ENCODE measurements at regions not wholly inside any gene's neighbourhood (a gene's known extent, or its start where the extent isn't known, plus 50 kb on each side); places are given as distances from the start of the nearest gene placed in this dataset.
A peak's percentile ranks its signal among the peaks of the same experiment; 100 is the strongest.

DNA sequence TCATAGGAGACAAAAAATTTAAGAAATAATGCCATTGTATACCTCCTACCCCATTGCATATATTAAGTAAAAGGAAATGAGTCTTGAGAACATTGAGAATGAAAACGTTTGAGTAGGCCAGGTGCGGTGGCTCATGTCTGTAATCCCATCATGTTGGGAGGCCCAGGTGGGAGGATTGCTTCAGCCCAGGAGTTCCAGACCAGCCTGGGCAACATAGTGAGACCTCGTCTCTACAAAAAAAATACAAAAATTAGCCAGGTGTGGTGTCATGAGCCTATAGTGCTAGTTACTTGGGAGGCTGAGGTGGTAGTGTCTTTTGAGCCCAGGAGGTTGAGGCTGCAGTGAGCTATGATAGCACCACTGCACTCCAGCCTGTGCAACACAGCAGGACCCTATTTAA lies 107.7 kb upstream of the MGAT5 start:
- no peak for DNase-seq

DNA sequence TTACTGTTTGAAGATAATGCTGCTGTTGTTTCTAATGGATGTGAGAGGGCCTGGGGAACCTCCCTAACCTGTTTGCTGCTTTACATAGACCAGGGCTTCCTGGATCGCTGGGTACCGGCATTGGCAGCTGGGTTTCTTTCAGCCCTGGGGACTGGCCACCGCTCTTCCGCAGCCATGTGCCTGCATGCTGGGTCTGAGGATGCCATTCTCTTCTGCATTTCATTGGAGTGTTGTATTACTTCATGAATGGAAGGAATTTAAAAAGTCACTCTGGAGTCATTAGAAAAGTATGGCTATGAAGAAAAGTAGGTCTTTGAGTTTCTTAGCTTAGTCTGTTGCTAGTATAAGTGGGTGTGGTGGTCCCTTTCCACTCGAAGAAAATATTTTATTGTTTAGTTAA lies 107.3 kb upstream of the MGAT5 start:
- DNase-seq: no peak

DNA sequence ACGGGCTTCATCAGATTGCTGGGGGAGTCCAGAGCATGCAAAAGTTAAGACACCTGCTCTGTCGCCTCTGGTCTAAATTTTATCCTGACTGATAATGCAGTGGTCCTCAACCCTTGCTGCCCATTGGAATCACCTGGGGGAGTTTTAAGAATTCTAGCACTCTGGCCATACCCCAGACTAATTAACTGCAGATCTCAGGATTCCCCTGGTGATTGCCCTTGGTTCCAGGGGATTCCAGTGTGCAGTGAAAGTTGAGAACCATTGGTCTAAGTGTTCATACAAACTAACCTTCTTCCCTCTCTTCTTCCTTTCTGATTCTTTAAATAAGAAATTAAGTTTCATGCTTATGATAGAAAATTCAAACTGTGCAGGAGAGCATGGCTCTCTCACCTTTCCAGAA lies 105.7 kb upstream of the MGAT5 start:
- DNase-seq: no peak

DNA sequence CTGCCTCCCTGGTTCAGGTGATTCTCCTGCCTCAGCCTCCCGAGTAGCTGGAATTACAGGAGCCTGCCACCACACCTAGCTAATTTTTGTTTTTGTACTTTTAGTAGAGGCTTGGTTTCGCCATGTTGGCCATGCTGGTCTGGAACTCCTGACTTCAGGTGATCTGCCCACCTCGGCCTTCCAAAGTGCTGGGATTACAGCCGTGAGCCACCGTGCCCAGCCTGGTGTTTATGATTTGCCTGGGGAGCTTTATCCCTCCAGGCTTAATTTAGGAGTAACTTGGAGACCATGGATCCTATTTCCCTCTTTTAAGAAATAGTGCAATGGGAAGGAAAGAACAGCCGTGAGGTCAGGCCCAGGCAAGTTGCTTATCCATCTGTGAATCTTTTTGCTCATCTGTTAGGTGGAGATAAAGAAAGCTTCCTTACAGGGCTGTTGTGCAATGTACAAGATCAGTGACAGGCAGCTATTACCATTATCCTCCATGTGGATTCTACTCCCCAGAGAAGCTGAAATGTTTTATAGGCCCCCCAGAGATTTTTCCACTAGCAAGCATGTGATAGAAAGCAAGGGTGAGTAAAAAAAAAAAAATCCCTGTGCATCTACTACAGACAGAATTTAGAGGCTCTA lies 104.9 kb upstream of the MGAT5 start:
- DNase-seq: no peak

DNA sequence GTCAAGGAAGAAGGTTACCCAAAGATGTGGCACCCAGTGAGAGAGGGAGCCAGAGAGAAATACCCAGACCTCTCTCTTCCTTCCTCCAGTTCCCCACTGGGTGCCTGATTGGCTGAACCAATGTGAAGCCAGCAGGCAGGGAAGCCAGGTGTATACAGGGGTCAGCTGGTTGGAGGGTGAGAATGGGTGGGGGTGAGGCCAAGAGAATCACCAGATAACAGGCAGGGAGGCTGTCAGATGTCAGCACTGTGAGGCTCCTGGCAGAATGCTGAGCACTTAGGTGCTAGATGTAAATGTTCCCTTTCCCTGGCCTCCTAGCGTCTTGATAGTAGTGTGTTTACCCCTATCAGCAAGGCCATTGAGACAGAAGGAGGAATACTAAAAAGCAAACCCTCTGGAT lies 104.0 kb upstream of the MGAT5 start:
- no peak for DNase-seq

DNA sequence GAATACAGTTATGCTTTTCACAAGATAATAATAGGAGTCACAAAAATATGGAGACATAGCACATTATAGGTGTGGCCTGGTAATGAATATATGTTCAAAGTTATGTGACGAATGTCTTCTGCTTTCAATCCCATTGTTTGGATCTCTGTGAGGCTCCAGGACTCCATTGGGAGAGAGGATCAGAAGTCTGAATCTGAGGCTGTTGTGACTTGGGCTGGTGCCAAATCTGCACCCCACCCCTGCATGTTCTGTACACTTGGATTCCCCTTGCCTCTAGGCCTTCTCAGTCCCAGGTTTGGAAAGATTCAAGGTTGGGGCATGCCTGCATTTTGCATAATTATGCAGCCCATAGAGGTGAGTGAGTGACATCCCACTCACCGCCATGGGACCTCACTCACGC lies 103.1 kb upstream of the MGAT5 start:
- no peak for DNase-seq

DNA sequence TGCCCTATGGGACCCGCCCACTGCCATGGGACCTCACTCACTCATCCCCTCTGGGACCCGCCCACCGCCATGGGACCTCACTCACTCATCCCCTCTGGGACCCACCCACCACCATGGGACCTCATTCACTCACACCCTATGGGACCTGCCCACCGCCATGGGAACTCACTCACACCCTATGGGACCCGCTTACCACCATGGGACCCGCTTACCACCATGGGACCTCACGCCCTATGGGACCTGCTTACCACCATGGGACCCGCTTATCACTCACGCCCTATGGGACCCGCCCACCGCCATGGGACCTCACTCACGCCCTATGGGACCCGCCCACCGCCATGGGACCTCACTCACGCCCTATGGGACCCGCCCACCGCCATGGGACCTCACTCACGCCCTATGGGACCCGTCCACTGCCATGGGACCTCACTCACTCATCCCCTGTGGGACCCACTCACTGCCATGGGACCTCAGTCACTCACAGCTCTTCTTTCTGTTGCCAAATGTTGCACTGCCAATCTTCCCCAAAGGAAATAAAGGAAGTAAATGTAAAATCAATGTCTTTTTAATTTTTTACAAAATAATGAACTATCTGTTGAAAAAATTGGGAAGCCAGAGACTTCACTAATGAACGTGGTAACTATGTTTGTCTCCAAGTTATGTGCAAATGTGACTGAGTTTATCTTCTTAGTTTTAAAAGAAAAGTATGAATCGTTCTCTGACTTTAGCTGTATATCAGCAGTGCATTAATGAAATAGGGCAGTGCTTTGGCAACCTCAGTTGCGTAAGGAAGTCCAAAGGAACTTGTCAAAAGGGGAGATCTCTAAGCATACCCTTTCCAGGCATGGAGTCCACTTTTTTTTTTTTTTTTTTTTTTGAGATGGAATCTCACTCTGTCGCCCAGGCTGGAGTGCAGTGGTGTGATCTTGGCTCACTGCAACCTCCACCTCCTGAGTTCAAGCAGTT lies 101.5 kb upstream of the MGAT5 start:
- no peak for DNase-seq

DNA sequence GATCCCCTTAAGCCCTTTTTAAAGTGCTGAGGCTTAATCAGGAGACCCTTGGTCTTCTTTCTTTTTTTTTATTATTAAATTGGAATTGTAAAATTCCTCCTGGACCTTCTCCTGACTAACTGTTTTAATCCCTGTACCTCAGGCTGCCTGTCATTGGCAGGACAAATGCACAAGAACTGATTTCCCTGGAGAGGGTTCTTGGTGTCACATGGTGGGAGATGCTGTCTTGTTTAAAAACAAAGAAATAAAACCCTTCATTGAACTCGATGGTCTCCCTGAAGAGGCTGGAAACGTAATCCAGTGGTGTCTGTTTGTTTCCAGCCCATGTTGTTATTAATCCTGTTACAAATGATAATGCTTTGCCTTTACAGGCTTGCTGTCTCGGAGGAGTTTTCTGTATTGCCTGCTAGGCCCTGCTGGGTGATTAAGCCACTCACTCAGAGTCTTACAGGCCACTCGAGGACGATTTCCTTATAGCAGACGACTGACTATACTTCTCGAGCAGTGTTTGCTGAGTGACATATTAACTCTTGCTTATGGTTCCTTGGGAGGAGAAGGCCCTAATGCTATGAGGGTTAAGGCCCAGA lies 100.5 kb upstream of the MGAT5 start:
- no peak for DNase-seq

DNA sequence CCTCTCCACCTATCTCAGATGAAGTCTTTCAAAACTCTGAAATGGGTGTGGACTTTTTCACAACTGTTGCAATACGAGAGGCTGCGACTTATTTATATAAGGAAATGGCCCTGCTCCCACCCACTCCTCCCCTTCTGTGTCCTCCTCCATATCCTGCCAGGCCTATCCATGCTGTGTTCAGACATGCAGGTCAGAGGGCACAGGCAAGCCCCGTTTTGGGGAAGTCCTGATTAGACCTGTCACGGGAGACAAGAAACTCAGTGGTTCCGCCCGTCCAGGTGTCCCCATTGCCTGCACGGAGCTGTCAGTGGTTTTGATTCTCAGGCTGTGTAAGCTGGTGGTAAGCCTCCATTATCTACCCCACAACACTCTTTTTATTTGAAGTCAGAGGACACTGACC lies 99.6 kb upstream of the MGAT5 start:
- DNase-seq: no peak

DNA sequence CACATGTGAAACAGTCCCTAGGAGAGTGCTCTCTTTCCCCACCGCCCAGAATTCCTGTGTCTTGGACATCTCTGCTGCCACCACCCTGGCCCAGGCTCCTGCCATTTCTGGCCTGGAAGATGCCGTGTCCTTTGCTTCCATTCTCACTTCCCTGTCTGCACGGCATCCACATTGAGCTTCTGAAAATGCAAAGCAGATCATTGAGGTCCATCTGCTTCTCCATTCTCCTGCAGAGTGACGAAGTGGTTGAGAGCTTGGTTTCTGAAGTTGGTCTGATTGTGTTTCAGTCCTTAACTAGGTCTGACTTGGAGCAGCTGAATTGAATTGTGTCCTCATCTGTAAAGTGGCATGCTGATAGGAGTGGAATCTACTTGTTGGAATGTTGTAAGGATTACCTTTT lies 98.7 kb upstream of the MGAT5 start:
- no peak for DNase-seq

DNA sequence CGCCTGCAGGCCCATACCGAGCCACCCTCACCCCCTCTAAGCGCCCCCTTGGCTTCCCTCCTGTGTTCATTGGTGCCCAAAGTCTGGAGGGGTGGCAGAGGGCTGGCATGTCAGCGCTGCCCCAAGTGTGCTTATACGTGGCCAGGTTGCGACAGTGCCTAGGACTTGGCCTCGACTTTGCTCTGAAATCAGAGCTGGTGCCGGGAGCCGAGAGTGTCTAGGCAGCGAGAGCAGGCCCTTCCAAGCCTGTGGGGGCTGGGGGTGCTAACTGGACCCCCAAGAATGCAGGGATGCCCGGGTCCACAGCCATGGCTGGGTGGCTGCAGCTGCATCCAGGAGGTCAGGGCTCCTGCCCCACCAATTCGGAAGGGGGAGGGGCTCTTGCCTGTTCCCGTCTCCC lies 95.6 kb upstream of the MGAT5 start:
- no peak for DNase-seq

DNA sequence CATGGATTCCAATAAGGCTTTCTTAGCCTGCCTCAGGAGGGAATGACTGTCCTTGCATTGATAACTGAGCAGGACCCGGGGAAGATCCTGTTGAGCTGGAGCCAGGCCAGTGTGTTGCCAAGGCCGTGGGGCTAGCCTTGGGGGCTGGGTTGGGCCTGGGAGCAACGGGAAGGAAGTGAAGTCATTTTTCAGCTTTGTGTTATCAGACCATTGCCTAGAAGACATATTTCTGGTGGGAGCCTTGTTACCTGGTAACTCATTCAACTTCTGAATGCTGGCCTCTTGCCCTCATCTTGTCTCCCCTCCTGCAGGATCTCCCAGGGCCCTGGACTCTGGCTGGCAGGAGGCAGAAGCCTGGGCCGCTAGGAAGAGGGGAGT lies 92.7 kb upstream of the MGAT5 start:
- no peak for DNase-seq

DNA sequence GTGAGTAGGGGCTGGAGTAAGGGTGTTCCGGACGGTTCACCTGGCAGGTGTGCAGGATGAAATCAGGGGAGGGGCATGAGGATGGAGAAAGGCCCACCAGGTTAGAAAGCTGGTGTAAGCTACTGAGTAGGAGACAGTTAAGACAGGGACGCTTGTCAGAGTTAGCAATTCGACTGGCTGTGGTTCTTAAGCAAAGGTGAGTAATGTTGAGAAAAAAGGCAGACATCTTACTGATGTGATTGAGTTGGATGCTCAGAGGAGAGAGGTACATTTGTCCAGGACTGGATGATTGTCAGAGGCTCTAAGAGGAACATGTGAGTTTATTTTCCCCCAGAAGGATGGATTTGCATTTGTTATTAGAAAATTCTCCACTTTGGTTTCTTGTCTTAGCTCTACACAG lies 90.5 kb upstream of the MGAT5 start:
- no peak for DNase-seq

DNA sequence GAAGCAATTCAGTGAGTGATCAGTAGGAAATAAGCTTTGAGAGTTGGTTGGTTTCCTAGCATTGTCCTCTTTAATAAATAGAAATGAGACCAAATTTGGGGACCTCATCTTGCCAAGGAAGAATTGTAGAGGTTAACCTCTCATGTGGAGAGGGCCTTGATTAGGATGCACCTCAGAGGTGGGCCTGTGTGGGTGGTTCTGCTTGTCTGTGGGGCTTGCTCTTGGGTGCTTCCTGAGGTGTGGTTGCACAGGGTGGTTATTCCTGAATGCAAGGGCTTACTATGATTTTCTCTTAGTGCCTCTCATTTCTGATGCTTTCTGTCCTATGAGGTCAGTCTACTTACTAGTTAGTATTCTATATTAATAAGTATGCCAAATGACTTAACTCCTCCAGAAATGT lies 89.6 kb upstream of the MGAT5 start:
- no peak for DNase-seq

DNA sequence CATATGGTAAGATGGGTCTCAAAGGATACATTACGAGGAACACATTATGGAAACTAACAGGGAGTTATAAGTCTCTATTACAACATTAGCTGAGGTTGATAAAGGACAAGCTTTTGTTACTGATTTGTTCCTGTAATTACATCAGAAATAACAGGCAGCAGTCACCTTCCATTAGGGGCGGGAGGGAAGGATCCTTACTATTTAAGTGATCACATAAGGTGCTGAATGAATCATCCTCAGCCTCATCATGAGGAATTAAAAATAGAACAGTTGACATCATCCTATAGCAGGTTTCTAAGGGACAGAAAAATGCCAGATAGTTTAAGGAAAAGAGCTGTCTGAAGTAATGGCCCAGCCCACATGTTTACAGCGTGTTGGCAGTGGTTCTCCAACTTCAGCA lies 86.9 kb upstream of the MGAT5 start:
- no peak for DNase-seq

DNA sequence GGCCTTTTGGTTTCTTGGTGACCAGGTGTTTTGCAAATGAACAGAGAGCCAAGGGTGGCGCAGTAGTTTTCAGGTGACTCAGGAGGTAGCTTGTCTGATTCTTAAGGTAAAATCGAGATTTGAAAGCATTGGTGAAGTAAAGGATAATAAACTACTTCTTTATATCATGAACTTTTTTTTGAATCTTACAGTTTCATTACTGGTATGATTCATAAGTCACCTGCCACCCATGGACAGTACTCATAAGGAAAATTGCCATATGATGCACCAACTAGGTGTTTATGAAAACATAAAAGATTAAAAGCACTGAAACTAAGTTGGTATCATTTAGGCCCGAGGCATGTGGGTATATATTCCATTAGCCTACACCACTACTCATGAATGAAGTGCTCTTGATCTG lies 84.1 kb upstream of the MGAT5 start:
- DNase-seq: no peak

DNA sequence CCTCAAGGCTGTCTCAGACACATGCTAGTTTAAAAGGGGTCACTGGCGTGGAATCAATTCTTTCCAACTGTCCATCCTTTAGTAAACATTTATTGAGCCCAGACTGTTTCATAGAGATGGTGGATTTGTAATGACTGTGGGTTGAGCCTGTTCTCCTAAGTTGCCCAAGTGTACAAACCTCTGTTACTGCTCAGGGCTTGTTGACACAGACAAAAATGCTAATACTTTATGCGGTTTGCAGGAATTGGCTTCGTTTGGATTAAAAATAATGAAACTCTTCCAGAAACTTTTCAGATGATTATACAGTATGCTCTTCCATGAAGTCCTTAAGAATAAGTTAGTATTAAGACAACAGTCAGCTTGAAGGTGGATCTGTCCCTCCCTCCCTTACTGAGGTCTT lies 83.6 kb upstream of the MGAT5 start:
- DNase-seq: no peak

DNA sequence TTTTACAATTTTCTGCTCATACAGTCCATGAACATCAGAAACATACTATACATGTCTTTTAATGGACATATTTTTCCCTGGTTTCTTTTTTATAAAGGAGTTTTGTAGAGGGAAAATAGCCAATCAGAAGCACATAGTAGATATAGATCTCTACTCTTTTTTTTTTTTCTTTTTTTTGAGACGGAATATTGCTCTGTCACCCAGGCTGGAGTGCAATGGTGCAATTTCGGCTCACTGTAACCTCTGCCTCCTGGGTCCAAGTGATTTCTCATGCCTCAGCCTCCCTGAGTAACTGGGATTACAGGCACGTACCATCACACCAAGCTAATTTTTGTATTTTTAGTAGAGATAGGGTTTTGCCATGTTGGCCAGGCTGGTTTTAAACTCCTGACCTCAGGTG lies 83.2 kb upstream of the MGAT5 start:
- DNase-seq: no peak

DNA sequence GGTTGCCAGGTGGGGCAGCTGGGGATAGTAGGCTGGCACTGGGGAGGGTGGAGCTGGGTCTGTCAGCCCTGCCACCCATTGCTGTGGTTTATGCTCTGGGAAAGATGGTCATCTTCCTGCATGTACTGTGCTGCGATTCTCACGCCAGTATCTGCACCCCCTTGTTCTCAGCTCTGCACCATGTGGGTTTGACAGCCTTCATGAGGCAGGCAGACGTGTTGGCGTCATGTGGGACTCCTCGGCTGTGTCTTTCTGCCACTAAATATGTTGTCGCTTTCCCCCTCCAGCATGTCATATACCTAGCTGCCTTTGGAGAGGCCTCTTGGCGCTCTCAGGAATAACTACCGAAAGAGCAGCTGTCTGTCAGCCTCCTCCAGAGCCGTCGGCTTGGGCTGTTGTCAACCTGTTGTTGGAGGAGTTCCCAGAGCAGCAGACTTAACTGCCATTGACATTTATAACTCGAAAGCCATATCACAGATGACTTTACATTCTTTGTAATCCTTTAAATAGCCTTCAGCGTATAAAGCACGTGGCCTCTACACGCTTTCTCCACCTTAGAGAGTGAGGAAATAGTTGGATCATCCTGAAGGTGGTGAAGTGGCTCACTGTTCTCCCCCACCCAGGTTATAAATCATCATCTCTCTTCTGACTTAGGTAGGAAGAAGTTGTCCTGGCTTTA lies 80.4 kb upstream of the MGAT5 start:
- peak; percentile 63 for DNase-seq

DNA sequence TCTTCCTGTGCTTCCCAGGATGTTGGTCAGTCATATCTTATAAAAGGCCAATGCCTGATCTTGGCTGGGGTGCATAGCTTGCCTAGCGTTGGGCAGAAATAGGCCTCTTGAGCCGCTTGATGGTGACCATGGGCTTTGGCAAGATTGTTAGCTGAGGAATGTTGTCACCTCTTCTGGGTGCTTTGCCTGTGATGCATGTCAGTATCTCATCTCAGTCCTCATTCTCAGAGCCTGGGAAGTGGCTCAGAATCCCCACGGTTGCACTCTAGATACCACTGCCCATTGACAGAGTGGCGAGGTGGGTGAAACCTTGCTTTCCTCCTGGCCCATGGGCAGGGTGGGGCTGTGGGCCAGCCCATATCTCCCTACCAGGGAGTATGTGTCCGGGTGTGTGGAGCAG lies 79.2 kb upstream of the MGAT5 start:
- DNase-seq: no peak

DNA sequence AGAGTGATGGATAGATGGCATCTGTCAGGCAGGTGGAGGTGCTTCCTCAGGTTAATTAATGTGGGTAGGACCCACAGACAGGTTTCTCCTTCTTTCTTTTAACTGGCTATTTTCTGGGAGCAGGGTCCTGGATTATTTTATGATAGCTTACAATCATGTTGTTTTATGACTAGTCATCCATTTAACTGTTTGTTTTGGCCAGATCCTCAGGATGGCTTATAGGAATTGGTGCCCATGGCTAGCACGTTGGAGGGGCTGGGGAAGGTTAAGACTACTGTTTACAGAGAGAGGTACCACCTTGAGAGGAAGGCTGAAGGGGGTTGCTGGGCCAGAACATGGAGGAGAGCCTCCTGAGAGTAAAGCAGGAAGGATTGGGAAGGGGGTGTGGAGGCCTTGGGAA lies 78.0 kb upstream of the MGAT5 start:
- DNase-seq: no peak

DNA sequence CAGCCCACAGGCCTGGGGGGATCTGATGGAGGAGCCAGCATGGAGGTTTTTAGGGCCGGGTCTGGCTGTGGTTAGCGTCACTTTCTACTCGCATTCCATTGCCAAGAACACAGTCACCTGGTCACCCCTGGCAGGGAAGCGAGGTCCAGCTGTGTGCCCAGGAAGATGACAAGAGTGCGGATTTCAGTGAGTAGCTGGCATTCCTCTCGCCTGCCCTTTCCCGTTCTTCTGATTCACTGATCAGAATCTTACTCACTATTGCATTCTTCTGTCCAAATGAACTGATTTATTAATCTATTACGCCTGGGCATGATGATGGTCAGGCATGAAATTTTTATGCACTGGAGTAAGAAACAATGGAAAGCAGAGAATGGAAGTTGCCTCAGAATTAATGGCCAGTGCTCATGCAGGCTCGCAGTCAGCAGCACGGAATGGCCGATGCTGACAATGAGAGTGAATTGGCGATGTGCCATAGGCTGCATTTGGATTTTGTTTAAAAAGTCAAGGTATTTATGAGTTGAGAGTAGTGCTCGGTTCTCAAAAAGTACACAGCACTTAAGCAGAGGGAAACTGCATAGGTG lies 76.4 kb upstream of the MGAT5 start:
- DNase-seq: no peak

Data from occipital lobe (tissue), 1 donor.